Stimulated activated CD8-positive, alpha-beta memory T cell treated with anti-CD3 and anti-CD28 coated beads, Interleukin-2, amount 100 ng/mL, for 48 hours (primary cell): ENCODE measurements at regions not wholly inside any gene's neighbourhood (a gene's known extent, or its start where the extent isn't known, plus 50 kb on each side); places are given as distances from the start of the nearest gene placed in this dataset.
"Not testable (repeated sequence)": the region's sequence is repeated elsewhere in the genome, so short reads cannot be mapped to it uniquely, and the experiment has no call there.

Experiments
- DNase-seq, 2 donors: peaks; one replicate each; pipeline ENCODE4 v3.0.0-alpha.2; 2020; ENCODE audit warnings: low read depth in 2 of 2

DNA sequence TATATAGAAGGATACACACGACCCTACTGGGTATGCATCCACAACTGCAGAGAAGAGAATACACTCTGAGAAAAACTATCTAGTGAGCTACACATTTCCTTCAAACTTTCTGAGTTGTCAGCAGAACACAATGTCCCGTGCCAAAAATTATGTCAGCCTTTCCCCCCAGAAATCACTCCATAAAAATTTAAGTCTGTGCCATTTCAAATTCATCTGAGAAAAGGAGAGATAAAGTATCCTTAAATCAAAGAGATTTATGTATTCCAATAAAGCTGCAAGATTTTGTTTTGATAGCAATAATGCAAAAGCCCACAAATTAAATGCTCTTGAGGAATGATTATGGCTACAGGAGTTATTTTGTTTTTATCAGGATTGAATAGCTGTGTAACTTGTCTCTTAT, 760.1 kb downstream of the CDH11 start:
- DNase-seq: no peak

GRCh38 chr16:64358291-64358690, 763.6 kb downstream of the CDH11 start:
- no peak for DNase-seq

DNA sequence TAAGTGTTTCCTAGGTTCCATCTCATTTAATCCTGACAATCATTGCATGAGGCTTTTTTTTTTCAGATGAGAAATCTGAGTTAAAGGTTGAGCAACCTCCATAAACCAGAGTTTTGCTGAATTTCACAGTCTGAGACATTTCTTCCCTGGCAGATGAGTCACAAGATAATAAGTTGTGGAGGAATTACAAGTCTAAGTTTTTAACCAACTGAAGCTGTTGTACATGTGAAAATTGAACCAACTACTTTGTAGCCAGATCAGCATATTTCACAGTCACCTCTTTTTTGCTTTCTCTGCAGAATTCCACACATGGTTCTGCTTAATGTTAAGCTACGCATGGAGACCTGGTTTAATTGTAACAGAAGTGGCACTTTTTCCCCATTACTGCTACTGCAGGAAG, 765.6 kb downstream of the CDH11 start:
- no peak for DNase-seq

DNA sequence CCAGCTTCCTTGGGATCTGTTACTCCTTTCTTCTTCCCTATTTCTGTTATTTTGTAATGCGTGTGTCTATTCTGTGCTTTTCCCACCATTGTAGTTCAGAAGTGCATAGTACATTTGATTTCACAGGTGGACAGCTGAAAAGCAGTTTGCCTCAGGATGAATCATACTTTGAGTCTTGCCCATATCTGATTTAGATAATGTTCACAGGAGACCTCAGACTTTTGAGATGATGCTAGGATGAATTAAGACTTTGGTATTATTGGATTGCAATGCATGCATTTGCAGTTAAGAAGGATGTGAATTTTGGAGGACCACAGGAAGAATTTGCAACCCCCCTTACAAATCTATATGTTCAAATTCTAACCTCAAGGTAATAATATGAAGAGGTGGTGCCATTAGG, 769.6 kb downstream of the CDH11 start:
- no peak for DNase-seq

- no peak for DNase-seq
Observed at GRCh38 chr16:64351121-64351520, 770.7 kb downstream of the CDH11 start.

DNA sequence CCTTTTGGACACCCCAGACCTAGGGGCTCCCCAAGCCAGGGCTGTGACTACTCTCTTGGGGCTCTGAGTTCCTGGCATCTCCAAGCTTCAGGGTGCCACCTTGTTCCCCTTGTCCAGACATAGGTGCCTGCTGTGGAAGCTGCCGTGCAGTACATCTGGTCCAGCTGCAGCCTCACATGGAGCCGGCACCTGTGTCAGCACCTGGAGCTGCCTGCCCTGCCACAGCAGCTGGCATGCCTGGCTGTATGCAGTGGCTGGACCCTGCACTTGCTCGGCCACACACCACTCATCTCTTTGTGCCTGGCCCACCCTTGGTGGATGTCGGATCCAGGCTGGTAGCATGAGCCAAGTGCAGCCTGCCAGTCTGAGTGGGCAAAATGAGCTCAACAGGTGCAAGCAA, 775.8 kb downstream of the CDH11 start:
- no peak for DNase-seq

DNA sequence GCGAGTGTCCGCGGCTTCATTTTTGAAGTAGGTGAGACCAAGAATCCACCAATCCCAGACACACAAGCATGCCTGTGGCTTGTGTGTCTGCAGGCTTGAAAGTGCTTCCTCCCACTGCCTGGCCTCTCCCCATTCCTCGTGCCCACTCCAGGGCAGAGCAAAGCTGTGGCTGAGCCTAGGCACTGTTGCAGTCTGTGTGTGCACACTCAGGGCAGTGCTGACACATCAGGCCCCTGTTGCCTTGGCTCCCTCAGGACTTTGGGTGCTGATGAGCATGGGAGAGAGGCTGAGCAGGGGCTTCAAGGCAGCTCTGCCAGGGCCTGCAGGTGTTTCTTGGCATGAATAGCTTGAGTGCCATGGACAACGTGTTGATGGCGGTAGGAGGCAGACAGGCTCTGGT, 776.7 kb downstream of the CDH11 start:
- DNase-seq: no peak

GRCh38 chr16:64343820-64344443, 777.9 kb downstream of the CDH11 start:
- not testable (repeated sequence) for DNase-seq

DNA sequence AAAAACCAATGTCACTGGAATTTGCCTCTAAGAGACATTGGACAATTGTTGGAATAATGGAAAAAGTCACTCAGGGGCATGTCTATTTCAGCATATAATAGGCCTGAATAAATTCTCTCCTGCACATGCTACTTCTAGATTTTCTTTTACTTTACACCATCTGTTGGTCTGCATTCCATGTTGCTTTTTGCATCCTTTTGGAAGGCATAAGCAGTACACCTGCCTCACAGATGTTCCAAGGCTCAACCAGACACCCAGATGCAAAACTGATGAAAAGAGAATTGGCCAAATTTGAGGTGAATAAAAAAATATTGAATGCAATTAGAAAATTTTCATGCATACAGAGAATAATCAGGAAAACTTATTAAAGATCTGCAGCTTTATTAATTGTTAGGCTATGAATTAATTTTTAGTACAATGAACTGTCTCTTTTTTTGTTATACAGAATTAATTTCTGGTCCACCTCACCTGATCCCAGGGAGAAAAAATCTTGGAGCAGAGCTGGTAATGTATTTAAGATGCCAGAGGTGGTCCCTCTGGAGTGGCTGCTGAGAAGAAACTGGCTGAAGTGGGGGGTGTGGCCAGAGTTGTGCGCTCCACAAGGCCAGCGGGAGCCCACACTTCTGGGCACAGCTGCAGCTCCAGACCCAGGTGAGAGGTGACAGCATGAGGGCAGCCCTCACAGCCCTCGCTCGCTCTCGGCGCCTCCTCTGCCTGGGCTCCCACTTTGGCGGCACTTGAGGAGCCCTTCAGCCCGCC, 778.6 kb downstream of the CDH11 start:
- DNase-seq: no peak

- not testable (repeated sequence) for DNase-seq
Observed at GRCh38 chr16:64341336-64341735, 780.5 kb downstream of the CDH11 start.

GRCh38 chr16:64339052-64339770, 782.7 kb downstream of the CDH11 start:
- DNase-seq: no peak

GRCh38 chr16:64321881-64322280, 800.0 kb downstream of the CDH11 start:
- DNase-seq: no peak

- no peak for DNase-seq
Observed at GRCh38 chr16:64321066-64321465, 800.8 kb downstream of the CDH11 start.

- no peak for DNase-seq
Observed at GRCh38 chr16:64317601-64318000, 804.3 kb downstream of the CDH11 start.

- DNase-seq: no peak
Observed at GRCh38 chr16:64313726-64314125, 808.1 kb downstream of the CDH11 start.

DNA sequence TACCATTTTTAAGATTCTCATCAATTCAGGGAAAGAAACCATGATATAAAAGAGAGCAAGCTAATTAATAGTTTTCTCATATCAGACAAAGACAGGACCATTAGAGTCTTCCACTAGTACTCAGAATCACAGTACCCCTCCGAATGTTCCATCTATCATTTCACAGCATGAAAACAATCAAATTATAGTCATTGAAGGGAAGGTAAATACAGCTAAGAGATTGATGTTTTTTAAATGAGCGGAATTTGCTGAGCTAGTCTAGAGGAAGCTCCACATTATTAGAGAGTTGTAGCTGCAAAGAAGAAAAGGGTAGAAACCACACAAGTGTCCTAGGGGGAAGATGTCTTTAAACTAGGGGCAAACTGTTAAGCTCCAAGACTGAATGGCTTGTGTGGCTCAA, 808.9 kb downstream of the CDH11 start:
- no peak for DNase-seq

DNA sequence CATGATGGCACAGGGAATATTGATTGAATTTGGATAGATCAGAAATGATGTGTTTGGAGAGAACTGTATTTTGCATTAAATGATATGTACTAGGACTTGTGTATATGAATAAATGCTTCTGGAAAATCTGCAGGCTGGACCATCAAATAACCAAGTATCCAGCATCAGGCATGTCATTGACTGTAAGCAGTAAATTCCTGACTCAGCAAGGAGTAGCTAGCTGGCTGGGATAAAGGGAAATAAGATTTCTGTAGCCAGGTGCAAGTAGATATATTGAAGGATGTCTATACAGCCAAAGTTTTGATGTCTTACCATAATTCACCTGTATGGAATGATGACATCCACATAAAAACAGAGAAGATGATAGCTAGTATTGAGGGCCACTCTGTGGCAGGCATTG, 809.6 kb downstream of the CDH11 start:
- DNase-seq: no peak

GRCh38 chr16:64311241-64311640, 810.6 kb downstream of the CDH11 start:
- DNase-seq: no peak

DNA sequence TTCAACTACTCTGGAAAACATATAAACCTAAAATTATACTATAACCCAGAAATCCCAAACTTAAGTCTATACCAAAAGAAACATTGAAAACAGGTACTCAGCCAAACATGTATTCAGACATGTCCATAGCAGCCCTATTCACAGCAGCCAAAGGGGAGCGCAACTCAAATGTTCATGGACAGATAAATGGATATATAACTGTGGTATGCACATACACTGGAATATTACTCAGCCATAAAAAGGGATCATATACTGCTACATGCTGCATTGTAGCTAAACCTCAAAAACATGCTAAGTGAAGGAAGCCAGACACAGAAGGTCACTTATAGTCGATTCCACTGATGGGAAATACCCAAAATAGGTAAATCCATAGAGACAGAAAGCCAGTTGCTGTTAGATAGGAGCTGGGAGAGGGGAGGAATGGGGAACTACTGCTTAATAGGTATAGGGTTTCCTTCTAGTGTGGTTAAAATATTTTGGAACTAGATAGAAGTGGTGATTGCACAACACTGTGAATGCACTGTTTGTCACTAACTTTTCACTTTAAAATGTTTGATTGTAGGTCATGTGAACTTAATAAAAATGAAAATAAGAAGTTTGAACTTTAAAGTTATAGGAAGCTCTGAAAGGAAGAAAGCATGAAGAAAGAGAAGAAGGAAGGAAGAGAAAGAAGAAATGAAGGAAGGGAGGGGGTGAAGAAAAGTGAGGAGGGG, 812.3 kb downstream of the CDH11 start:
- no peak for DNase-seq

GRCh38 chr16:64308721-64309120, 813.1 kb downstream of the CDH11 start:
- no peak for DNase-seq

- DNase-seq: no peak
Observed at GRCh38 chr16:64307431-64307830, 814.4 kb downstream of the CDH11 start.

GRCh38 chr16:64305663-64306062, 816.2 kb downstream of the CDH11 start:
- no peak for DNase-seq
